ENCODE measurements at regions not wholly inside any gene's neighbourhood (a gene's known extent, or its start where the extent isn't known, plus 50 kb on each side); places are given as distances from the start of the nearest gene placed in this dataset.
A peak's percentile ranks its signal among the peaks of the same experiment; 100 is the strongest.

DNA sequence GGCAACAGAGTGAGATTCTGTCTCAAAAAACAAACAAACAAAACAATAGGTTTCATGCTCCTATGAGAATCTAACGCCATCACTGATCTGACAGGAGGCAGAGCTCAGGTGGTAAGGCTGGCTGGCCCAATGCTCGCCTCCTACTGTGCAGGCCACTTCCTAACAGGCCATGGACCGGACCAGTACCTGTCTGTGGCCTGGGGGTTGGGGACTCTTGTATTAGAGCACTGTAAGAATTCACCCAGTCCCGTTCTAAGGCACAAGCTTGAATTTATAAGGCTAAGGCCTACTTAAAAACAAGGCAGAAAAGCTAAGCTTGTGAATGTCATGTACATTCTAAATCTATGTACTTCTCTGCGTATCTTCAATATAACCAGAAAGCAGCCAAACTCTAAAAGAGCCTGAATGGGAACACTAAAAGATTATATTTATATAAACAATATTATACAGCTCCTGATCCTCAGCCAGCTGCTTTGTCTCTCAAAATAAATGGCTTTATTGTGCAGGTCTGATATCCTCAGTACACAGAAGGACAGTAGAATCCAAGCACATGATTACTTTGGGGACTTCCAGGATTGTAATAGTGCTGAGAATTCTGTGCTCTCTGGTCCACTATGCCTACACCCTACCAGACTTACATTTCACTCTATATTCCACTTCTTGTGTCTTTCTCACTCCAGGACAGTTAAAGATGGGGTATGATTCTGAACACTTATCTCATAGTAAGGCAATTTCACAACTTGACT, 64.5 kb upstream of the DST start:
- no peak for DNase-seq (ENCODE audit: low read depth)
- H3K4me3 ChIP-seq (replicated peaks; ENCODE audit: low read depth, low read length): no peak overlapping the region
- TF ChIP-seq, protein P1, sequence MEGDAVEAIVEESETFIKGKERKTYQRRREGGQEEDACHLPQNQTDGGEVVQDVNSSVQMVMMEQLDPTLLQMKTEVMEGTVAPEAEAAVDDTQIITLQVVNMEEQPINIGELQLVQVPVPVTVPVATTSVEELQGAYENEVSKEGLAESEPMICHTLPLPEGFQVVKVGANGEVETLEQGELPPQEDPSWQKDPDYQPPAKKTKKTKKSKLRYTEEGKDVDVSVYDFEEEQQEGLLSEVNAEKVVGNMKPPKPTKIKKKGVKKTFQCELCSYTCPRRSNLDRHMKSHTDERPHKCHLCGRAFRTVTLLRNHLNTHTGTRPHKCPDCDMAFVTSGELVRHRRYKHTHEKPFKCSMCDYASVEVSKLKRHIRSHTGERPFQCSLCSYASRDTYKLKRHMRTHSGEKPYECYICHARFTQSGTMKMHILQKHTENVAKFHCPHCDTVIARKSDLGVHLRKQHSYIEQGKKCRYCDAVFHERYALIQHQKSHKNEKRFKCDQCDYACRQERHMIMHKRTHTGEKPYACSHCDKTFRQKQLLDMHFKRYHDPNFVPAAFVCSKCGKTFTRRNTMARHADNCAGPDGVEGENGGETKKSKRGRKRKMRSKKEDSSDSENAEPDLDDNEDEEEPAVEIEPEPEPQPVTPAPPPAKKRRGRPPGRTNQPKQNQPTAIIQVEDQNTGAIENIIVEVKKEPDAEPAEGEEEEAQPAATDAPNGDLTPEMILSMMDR (IDR thresholded peaks at IDR 0.05; ENCODE audit: low read length, missing control alignments): no peak

DNA sequence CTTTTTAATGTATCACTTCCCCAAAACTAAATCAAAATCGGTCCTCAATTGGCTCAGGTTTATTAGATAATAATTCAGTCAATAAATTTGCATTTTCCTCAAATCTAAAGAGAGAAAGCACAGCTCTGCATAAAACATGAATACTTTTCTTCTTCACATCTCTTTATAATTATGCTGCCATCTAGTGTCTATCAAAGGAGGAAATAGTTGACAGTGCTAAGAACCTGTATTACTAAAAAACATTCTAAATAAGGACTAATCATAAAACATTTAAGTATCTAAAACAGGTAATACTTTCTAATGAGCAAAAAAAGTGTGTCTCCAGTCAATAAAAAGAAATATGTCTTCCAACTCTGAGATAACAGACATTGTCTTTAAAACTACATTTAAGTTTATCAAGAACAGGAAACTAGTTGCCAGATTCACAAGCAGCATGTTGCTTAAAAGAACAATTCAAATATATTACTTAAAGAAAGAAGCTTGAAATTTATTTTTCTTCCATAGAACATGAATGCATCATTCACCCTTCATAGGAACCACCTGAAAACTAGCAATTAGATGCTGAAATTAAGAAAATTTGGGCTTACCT, 56.5 kb upstream of the DST start:
- TF ChIP-seq, protein P1 (IDR thresholded peaks at IDR 0.05; ENCODE audit: low read length, missing control alignments): peak; percentile 53
- DNase-seq (ENCODE audit: low read depth): peak; percentile 69
- H3K4me3 ChIP-seq (replicated peaks; ENCODE audit: low read depth, low read length): no peak overlapping the region

DNA sequence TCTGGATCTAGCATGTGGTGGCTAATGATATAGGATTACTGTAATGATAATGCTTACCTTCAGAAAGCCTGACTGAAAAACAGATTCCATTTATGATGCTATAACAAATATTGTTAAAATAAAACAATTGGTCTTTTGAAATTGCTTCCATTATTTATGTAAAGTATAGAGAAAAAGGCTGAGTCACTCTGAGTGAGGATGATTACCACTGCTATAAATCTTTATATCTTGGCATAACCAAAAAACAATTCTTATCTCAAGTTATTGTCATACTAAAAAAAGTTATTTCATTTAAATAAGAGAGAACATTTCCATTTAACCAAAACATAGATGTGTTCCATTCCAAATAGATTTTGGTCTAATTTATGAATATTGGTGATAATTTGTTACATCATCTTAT, 53.0 kb upstream of the DST start:
- DNase-seq (ENCODE audit: low read depth): peak; percentile 45
- TF ChIP-seq, protein P1 (IDR thresholded peaks at IDR 0.05; ENCODE audit: low read length, missing control alignments): no peak
- H3K4me3 ChIP-seq (replicated peaks; ENCODE audit: low read depth, low read length): no peak overlapping the region

DNA sequence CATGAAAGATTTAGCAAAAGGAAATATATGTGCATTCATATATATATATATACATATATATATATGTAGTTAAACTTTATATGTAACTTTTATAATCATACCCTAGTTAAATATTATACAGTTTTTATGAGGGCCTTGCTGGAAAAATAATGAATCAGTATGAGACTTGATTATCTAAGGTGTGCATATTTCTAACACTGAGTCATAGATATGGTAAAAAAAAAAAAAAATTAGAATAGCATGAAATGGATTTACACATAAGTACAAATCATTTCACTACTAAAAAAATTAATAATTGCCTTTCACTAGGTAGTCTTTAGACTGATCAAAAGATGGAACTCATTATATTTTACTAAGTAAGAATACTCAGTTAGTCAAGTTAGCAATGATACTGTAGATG, 51.3 kb upstream of the DST start:
- DNase-seq (ENCODE audit: low read depth): no peak
- TF ChIP-seq, protein P1 (IDR thresholded peaks at IDR 0.05; ENCODE audit: low read length, missing control alignments): no peak
- H3K4me3 ChIP-seq (replicated peaks; ENCODE audit: low read depth, low read length): no peak overlapping the region

DNA sequence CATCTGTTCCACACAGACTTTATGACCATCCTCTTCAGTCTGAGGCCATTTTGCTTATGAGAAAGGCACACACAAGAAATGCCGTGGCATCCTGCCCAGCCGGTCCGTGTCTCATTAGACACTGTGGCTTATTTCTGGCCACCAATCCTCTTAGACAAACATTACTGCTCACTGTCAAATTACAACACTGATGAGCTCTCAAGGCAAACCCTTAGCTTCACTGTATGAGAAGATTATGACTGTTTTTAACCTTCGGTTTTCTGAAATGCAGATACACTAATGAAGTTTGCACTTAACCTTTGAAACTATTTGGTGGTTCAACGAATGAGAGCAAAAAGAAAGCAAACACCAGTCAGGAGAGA, 50.5 kb upstream of the DST start:
- peak overlapping the region; percentile 65 for H3K4me3 ChIP-seq (replicated peaks; ENCODE audit: low read depth, low read length)
- peak; percentile 89 for DNase-seq (ENCODE audit: low read depth)
- TF ChIP-seq, protein P1 (IDR thresholded peaks at IDR 0.05; ENCODE audit: low read length, missing control alignments): no peak

DNA sequence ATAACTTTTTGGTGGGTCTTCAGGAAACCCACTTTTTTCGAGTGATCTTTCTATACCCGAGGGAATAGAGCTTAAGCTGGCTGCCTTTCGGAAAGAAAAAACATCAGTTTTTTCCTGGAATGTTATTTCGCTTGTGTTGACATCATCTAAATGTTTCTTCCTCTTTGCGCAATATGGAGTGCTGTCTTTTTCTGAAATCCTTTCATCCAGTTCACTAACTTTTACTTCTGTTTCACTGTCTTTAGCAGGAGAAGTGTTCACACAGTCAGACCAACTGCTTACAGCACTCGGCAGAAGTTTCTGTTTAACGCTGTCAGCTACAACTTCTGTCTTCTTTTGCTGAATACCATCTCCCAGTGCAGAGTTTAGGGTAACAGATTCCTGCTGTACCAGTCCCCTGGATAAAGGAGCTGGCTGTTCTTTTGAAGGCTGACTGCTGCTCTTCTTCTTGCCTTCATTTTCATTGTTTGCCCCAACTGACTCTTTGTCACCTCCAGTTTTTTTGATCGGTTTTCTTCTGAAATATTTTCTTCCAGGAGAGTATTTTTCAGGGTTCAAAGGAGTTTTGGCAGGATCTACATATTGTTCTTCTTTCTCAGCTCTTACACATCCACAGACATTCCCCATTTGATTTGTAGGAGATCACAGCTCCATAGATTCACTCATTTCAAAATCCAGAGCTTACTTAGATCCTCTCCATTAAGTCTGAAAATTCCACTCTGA, 50.0 kb upstream of the DST start:
- DNase-seq (ENCODE audit: low read depth): peak; percentile 92
- H3K4me3 ChIP-seq (replicated peaks; ENCODE audit: low read depth, low read length): peak overlapping the region; percentile 65
- TF ChIP-seq, protein P1 (IDR thresholded peaks at IDR 0.05; ENCODE audit: low read length, missing control alignments): no peak

Measured in fibroblast of pulmonary artery (primary cell).